ENCODE measurements at regions not wholly inside any gene's neighbourhood (a gene's known extent, or its start where the extent isn't known, plus 50 kb on each side); places are given as distances from the start of the nearest gene placed in this dataset.

DNA sequence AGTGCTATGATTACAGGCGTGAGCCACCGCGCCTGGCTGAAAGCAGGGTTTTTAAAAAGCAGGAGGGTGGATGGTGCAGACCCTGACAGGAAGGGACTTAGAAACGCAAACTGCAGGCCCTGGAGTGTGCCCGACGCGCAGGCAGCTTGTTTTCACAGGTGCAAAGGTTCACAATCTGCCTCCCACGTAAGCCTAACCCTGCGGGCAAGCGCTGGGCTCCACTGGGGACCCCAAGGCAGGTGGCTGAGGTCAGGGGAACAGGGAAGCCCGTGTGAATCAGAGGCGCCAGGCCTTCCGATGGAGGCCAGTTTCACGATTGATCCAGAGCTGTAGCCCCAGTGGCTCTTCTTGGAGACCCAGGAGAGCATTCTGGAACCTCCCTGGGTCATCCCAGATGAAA lies 256.3 kb downstream of the BRD1 start:
- TF ChIP-seq ZNF138 (CRISPR knock-in tag; IDR thresholded peaks at IDR 0.05; ENCODE audit: low read depth) (no peak), TBL1XR1 (IDR thresholded peaks at IDR 0.05; ENCODE audit: borderline replicate concordance, low read length, partially characterized antibody) (no peak), POLR2AphosphoS2 (IDR thresholded peaks at IDR 0.05; ENCODE audit: low read depth, low read length) (no peak), ZNF564 (CRISPR knock-in tag; IDR thresholded peaks at IDR 0.05) (no peak), NFE2L2 (IDR thresholded peaks at IDR 0.05; ENCODE audit: low read length) (no peak), POLR2AphosphoS5 (IDR thresholded peaks at IDR 0.05; ENCODE audit: low read depth, low read length) (no peak)
- TF ChIP-seq, protein P1, sequence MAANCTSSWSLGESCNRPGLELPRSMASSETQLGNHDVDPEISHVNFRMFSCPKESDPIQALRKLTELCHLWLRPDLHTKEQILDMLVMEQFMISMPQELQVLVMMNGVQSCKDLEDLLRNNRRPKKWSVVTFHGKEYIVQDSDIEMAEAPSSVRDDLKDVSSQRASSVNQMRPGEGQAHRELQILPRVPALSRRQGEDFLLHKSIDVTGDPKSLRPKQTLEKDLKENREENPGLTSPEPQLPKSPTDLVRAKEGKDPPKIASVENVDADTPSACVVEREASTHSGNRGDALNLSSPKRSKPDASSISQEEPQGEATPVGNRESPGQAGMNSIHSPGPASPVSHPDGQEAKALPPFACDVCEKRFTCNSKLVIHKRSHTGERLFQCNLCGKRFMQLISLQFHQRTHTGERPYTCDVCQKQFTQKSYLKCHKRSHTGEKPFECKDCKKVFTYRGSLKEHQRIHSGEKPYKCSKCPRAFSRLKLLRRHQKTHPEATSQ (CRISPR knock-in tag; IDR thresholded peaks at IDR 0.05; ENCODE audit: borderline replicate concordance) = no peak
- TF ChIP-seq, protein P2, sequence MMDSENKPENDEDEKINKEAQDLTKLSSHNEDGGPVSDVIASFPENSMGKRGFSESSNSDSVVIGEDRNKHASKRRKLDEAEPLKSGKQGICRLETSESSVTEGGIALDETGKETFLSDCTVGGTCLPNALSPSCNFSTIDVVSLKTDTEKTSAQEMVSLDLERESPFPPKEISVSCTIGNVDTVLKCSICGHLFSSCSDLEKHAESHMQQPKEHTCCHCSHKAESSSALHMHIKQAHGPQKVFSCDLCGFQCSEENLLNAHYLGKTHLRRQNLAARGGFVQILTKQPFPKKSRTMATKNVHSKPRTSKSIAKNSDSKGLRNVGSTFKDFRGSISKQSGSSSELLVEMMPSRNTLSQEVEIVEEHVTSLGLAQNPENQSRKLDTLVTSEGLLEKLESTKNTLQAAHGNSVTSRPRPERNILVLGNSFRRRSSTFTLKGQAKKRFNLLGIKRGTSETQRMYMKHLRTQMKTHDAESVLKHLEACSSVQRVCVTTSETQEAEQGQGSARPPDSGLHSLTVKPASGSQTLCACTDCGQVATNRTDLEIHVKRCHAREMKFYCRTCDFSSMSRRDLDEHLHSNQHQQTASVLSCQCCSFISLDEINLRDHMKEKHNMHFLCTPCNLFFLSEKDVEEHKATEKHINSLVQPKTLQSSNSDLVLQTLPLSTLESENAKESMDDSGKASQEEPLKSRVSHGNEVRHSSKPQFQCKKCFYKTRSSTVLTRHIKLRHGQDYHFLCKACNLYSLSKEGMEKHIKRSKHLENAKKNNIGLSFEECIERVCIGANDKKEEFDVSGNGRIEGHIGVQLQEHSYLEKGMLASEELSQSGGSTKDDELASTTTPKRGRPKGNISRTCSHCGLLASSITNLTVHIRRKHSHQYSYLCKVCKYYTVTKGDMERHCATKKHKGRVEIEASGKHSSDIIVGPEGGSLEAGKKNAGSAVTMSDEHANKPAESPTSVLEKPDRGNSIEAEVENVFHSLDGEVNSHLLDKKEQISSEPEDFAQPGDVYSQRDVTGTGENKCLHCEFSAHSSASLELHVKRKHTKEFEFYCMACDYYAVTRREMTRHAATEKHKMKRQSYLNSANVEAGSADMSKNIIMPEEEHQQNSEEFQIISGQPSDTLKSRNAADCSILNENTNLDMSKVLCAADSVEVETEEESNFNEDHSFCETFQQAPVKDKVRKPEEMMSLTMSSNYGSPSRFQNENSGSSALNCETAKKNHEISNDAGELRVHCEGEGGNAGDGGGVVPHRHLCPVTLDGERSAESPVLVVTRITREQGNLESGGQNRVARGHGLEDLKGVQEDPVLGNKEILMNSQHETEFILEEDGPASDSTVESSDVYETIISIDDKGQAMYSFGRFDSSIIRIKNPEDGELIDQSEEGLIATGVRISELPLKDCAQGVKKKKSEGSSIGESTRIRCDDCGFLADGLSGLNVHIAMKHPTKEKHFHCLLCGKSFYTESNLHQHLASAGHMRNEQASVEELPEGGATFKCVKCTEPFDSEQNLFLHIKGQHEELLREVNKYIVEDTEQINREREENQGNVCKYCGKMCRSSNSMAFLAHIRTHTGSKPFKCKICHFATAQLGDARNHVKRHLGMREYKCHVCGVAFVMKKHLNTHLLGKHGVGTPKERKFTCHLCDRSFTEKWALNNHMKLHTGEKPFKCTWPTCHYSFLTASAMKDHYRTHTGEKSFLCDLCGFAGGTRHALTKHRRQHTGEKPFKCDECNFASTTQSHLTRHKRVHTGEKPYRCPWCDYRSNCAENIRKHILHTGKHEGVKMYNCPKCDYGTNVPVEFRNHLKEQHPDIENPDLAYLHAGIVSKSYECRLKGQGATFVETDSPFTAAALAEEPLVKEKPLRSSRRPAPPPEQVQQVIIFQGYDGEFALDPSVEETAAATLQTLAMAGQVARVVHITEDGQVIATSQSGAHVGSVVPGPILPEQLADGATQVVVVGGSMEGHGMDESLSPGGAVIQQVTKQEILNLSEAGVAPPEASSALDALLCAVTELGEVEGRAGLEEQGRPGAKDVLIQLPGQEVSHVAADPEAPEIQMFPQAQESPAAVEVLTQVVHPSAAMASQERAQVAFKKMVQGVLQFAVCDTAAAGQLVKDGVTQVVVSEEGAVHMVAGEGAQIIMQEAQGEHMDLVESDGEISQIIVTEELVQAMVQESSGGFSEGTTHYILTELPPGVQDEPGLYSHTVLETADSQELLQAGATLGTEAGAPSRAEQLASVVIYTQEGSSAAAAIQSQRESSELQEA (CRISPR knock-in tag; IDR thresholded peaks at IDR 0.05; ENCODE audit: not compliant biosample characterization) = no peak

Measured in HepG2 (cell line).